ENCODE measurements at regions not wholly inside any gene's neighbourhood (a gene's known extent, or its start where the extent isn't known, plus 50 kb on each side); places are given as distances from the start of the nearest gene placed in this dataset.
A peak's percentile ranks its signal among the peaks of the same experiment; 100 is the strongest.

DNA sequence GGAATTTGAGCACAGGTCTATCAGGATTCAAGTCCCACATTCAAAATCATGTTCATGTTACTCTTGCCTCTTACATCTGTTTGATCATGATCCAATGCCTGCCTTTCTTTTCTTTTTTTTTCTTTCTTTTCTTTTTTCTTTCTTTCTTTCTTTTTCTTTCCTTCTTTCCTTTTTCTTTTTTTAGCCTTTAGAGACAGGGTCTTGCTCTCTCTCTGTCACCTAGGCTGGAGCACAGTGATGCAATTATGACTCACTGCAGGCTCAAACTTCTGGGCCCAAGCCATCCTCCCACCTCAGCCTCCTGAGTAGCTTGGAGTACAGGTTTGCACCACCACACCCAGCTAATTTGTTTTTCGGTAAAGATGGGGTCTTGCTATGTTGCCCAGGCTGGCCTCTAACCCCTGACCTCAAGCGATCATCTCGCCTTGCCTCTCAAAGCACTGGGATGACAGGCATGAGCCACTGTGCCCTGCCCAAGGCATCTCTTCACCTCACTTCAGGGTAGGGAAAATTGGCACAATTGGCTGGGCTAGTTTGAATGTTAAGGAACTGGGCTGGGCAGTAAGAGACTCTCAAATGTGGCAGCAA is 359.2 kb downstream of the FBXW7 start:
- Histone ChIP-seq H3K27me3 (ENCODE audit: low read length) (no peaks in the 10 kb centered on the region), H3K9me2 (replicated peaks; ENCODE audit: low read length) (no peaks in the 10 kb centered on the region), H3K4me1 (ENCODE audit: insufficient read depth, low read length) (no peaks in the 10 kb centered on the region), H3K27ac (ENCODE audit: low read length) (no peak overlapping the region), H3K4me3 (ENCODE audit: low read length) (no peak overlapping the region), H3K4me2 (ENCODE audit: low read length) (no peak overlapping the region), H3K9me3 (ENCODE audit: low read length) (no peaks in the 10 kb centered on the region), H4K20me1 (ENCODE audit: low read length) (no peaks in the 10 kb centered on the region), H3F3A (ENCODE audit: low read length, unreplicated experiment) (no peaks in the 10 kb centered on the region), H3K79me2 (ENCODE audit: low read length) (no peaks in the 10 kb centered on the region), H3K36me3 (ENCODE audit: low read depth, low read length) (no peaks in the 10 kb centered on the region), H2AFZ (ENCODE audit: low read length) (no peak overlapping the region), H3K9ac (ENCODE audit: low read length) (no peak overlapping the region)
- POLR2A ChIA-PET (ENCODE audit: unreplicated experiment): no interaction called here
- BruUV-seq (replicated peaks): no TSS peak
- CTCF ChIA-PET: no interaction called here
- DNase-seq: peak; percentile 20
- ATAC-seq: no peak
- intact Hi-C loops (cut with micrococcal nuclease): no loop called here
- TF ChIP-seq EZH2phosphoT487 (IDR thresholded peaks at IDR 0.05; ENCODE audit: borderline replicate concordance, low read length) (no peak), EZH2 (IDR thresholded peaks at IDR 0.05; ENCODE audit: low read length, unreplicated experiment) (no peak)
- TF ChIP-seq, protein P1, sequence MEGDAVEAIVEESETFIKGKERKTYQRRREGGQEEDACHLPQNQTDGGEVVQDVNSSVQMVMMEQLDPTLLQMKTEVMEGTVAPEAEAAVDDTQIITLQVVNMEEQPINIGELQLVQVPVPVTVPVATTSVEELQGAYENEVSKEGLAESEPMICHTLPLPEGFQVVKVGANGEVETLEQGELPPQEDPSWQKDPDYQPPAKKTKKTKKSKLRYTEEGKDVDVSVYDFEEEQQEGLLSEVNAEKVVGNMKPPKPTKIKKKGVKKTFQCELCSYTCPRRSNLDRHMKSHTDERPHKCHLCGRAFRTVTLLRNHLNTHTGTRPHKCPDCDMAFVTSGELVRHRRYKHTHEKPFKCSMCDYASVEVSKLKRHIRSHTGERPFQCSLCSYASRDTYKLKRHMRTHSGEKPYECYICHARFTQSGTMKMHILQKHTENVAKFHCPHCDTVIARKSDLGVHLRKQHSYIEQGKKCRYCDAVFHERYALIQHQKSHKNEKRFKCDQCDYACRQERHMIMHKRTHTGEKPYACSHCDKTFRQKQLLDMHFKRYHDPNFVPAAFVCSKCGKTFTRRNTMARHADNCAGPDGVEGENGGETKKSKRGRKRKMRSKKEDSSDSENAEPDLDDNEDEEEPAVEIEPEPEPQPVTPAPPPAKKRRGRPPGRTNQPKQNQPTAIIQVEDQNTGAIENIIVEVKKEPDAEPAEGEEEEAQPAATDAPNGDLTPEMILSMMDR (conservative IDR thresholded peaks at IDR 0.05; ENCODE audit: low read depth, low read length): no peak

DNA sequence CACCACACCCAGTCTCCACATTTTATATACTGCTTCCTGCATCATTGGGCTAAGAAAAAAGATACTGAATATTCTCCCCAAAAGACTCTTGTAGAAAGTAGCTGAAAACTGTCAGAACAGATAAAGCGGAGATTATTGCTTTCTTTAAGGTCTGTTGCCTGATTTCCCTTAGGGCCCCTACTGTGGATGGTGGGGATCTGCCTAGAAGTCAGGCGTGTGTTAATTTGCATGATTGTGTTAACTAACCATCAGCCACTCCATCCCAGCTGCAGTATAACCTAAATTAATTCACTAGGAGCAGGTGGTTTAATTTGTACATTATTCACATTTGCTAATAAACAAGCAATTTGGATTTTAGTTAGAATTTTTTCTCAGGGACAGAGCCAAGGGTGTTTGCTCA is 360.3 kb downstream of the FBXW7 start:
- no peaks in the 10 kb centered on the region for H3K9me2 ChIP-seq (replicated peaks; ENCODE audit: low read length)
- ChIA-PET POLR2A (ENCODE audit: unreplicated experiment) (no interaction called here), CTCF (no interaction called here)
- no peaks in the 10 kb centered on the region for H3K79me2 ChIP-seq (ENCODE audit: low read length)
- no peak overlapping the region for H3K27ac ChIP-seq (ENCODE audit: low read length)
- no peaks in the 10 kb centered on the region for H3K36me3 ChIP-seq (ENCODE audit: low read depth, low read length)
- H3K4me2 ChIP-seq (ENCODE audit: low read length): no peak overlapping the region
- H3K9ac ChIP-seq (ENCODE audit: low read length): no peak overlapping the region
- TF ChIP-seq EZH2 (IDR thresholded peaks at IDR 0.05; ENCODE audit: low read length, unreplicated experiment) (no peak), EZH2phosphoT487 (IDR thresholded peaks at IDR 0.05; ENCODE audit: borderline replicate concordance, low read length) (no peak)
- TF ChIP-seq, protein P1 (conservative IDR thresholded peaks at IDR 0.05; ENCODE audit: low read depth, low read length): no peak
- no peak overlapping the region for H3K4me3 ChIP-seq (ENCODE audit: low read length)
- no peaks in the 10 kb centered on the region for H4K20me1 ChIP-seq (ENCODE audit: low read length)
- no peaks in the 10 kb centered on the region for H3K27me3 ChIP-seq (ENCODE audit: low read length)
- DNase-seq (no peak), ATAC-seq (no peak)
- no TSS peak for BruUV-seq (replicated peaks)
- H2AFZ ChIP-seq (ENCODE audit: low read length): no peak overlapping the region
- H3K9me3 ChIP-seq (ENCODE audit: low read length): no peaks in the 10 kb centered on the region
- no peaks in the 10 kb centered on the region for H3K4me1 ChIP-seq (ENCODE audit: insufficient read depth, low read length)
- intact Hi-C loops (cut with micrococcal nuclease): no loop called here
- no peaks in the 10 kb centered on the region for H3F3A ChIP-seq (ENCODE audit: low read length, unreplicated experiment)

DNA sequence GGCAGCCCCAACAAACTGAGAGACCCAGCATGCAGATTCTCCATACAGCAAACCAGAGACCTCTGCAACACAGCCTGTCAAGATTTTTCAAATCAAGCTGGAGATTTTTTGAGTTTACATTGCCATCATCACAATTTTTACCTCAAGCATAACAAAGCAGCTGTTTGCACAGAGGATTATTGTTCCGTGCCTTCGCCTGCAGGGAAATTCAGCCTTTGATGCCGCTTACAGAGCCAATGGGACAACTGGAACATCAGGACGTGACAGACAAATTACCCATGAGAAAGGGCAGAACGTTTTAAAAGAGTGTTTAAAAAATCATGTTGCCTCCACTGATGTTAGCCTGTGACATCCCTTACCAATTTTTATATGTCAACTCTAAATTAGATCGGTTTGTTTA is 363.7 kb downstream of the FBXW7 start:
- CTCF ChIA-PET: no interaction called here
- TF ChIP-seq EZH2phosphoT487 (IDR thresholded peaks at IDR 0.05; ENCODE audit: borderline replicate concordance, low read length): no peak
- TF ChIP-seq EZH2 (IDR thresholded peaks at IDR 0.05; ENCODE audit: low read length, unreplicated experiment): no peak
- TF ChIP-seq, protein P1 (conservative IDR thresholded peaks at IDR 0.05; ENCODE audit: low read depth, low read length): no peak

More for the DNA sequence above, 363.7 kb downstream of the FBXW7 start:
- H3K27me3 ChIP-seq (ENCODE audit: low read length): no peaks in the 10 kb centered on the region
- no peak overlapping the region for H2AFZ ChIP-seq (ENCODE audit: low read length)
- H3F3A ChIP-seq (ENCODE audit: low read length, unreplicated experiment): no peaks in the 10 kb centered on the region
- BruUV-seq (replicated peaks): no TSS peak
- no peaks in the 10 kb centered on the region for H3K79me2 ChIP-seq (ENCODE audit: low read length)
- H3K36me3 ChIP-seq (ENCODE audit: low read depth, low read length): no peaks in the 10 kb centered on the region
- H3K4me1 ChIP-seq (ENCODE audit: insufficient read depth, low read length): no peaks in the 10 kb centered on the region
- no peak overlapping the region for H3K4me3 ChIP-seq (ENCODE audit: low read length)
- H3K4me2 ChIP-seq (ENCODE audit: low read length): no peak overlapping the region
- H3K9me2 ChIP-seq (replicated peaks; ENCODE audit: low read length): no peaks in the 10 kb centered on the region
- no peaks in the 10 kb centered on the region for H4K20me1 ChIP-seq (ENCODE audit: low read length)
- intact Hi-C loops (cut with micrococcal nuclease): no loop called here
- ATAC-seq (no peak), DNase-seq (no peak)
- no peak overlapping the region for H3K9ac ChIP-seq (ENCODE audit: low read length)
- no peak overlapping the region for H3K27ac ChIP-seq (ENCODE audit: low read length)
- no peaks in the 10 kb centered on the region for H3K9me3 ChIP-seq (ENCODE audit: low read length)
- POLR2A ChIA-PET (ENCODE audit: unreplicated experiment): no interaction called here

All from PC-3 (cell line).